H9 (cell line): ENCODE measurements at regions not wholly inside any gene's neighbourhood (a gene's known extent, or its start where the extent isn't known, plus 50 kb on each side); places are given as distances from the start of the nearest gene placed in this dataset.

ENCODE experiments used
- DNase-seq: peaks from one replicate; pipeline ENCODE4 v3.0.0-alpha.2; 2017
- H2AFZ ChIP-seq: one replicate; pipeline ENCODE4 v1.6.1; 2013; ENCODE audit warnings: mild to moderate bottlenecking, low read length, control low read depth, moderate library complexity
- H2AK5ac ChIP-seq: 2 replicates; pipeline ENCODE4 v1.6.1; 2013; ENCODE audit warnings: low read length, control low read depth, mixed read lengths; ENCODE audit not compliant: insufficient read length
- H2BK120ac ChIP-seq: one replicate; pipeline ENCODE4 v1.6.1; 2013; ENCODE audit warnings: low read depth, mild to moderate bottlenecking, low read length, control low read depth, inconsistent platforms; ENCODE audit not compliant: poor library complexity, severe bottlenecking
- H2BK12ac ChIP-seq: 2 replicates; pipeline ENCODE4 v1.6.1; 2013; ENCODE audit warnings: low read length, control low read depth, mixed read lengths, low read depth; ENCODE audit not compliant: insufficient read length
- H2BK15ac ChIP-seq: 2 replicates; pipeline ENCODE4 v1.6.1; 2013; ENCODE audit warnings: low read depth, low read length, control low read depth
- H2BK20ac ChIP-seq: one replicate; pipeline ENCODE4 v1.6.1; 2013; ENCODE audit warnings: low read depth, mild to moderate bottlenecking, low read length, control low read depth, inconsistent platforms; ENCODE audit not compliant: poor library complexity, severe bottlenecking
- H2BK5ac ChIP-seq: 2 replicates; pipeline ENCODE4 v1.6.1; 2013; ENCODE audit warnings: low read length, control low read depth, mixed read lengths; ENCODE audit not compliant: insufficient read length
- H3K14ac ChIP-seq: 2 replicates; pipeline ENCODE4 v1.6.1; 2013; ENCODE audit warnings: low read length, control low read depth; ENCODE audit not compliant: insufficient read depth
- H3K18ac ChIP-seq: 2 replicates; pipeline ENCODE4 v1.6.1; 2013; ENCODE audit warnings: low read depth, mild to moderate bottlenecking, mixed read lengths, low read length, control low read depth; ENCODE audit not compliant: insufficient read length
- H3K23ac ChIP-seq: 2 replicates; pipeline ENCODE4 v1.6.1; 2013; ENCODE audit warnings: low read length, control low read depth, mixed read lengths, low read depth; ENCODE audit not compliant: insufficient read length
- H3K23me2 ChIP-seq: 2 replicates; pipeline ENCODE4 v1.6.1; 2013; ENCODE audit warnings: low read depth, mild to moderate bottlenecking, mixed read lengths, low read length, control low read depth; ENCODE audit not compliant: insufficient read length, poor library complexity, severe bottlenecking
- H3K27ac ChIP-seq: 2 replicates; pipeline ENCODE4 v1.5.1; 2013; ENCODE audit warnings: low read length, control low read depth, mixed read lengths, low read depth; ENCODE audit not compliant: insufficient read length
- H3K27me3 ChIP-seq: 2 replicates; pipeline ENCODE4 v1.6.1; 2013; ENCODE audit warnings: low read length, control low read depth, inconsistent platforms; ENCODE audit not compliant: insufficient read depth
- H3K4ac ChIP-seq: 2 replicates; pipeline ENCODE4 v1.6.1; 2013; ENCODE audit warnings: low read depth, mild to moderate bottlenecking, control low read depth, inconsistent platforms, low read length, moderate library complexity
- H3K4me1 ChIP-seq: 2 replicates; pipeline ENCODE4 v1.6.1; 2013; ENCODE audit warnings: low read length, control low read depth, inconsistent platforms; ENCODE audit not compliant: insufficient read depth
- H3K4me2 ChIP-seq: 2 replicates; pipeline ENCODE4 v1.6.1; 2013; ENCODE audit warnings: low read length, control low read depth, mixed read lengths; ENCODE audit not compliant: insufficient read length, insufficient read depth
- H3K56ac ChIP-seq: 2 replicates; pipeline ENCODE4 v1.6.1; 2013; ENCODE audit warnings: low read depth, mild to moderate bottlenecking, mixed read lengths, low read length, control low read depth; ENCODE audit not compliant: insufficient read length
- H3K79me1 ChIP-seq: 2 replicates; pipeline ENCODE4 v1.6.1; 2013; ENCODE audit warnings: low read depth, mild to moderate bottlenecking, moderate library complexity, low read length, control low read depth, inconsistent platforms; ENCODE audit not compliant: insufficient read depth, poor library complexity, severe bottlenecking
- H3K79me2 ChIP-seq: 2 replicates; pipeline ENCODE4 v1.6.1; 2013; ENCODE audit warnings: low read length, control low read depth, inconsistent platforms; ENCODE audit not compliant: insufficient read depth
- H3K9ac ChIP-seq: 2 replicates; pipeline ENCODE4 v1.6.1; 2013; ENCODE audit warnings: low read length, control low read depth, mixed read lengths; ENCODE audit not compliant: insufficient read length; ENCODE audit errors: extremely low read depth
- H3K9me3 ChIP-seq: one replicate; pipeline ENCODE4 v1.6.1; 2013; ENCODE audit warnings: low read depth, low read length, inconsistent platforms; ENCODE audit not compliant: control insufficient read depth
- H3T11ph ChIP-seq: one replicate; pipeline ENCODE4 v1.6.1; 2013; ENCODE audit warnings: mild to moderate bottlenecking, low read length, control low read depth, inconsistent platforms
- H4K20me1 ChIP-seq: one replicate; pipeline ENCODE4 v1.6.1; 2013; ENCODE audit not compliant: control insufficient read depth, insufficient read length, insufficient read depth
- H4K5ac ChIP-seq: 2 replicates; pipeline ENCODE4 v1.6.1; 2013; ENCODE audit warnings: low read depth, mild to moderate bottlenecking, mixed read lengths, low read length, control low read depth; ENCODE audit not compliant: insufficient read length
- H4K8ac ChIP-seq: replicated peaks from 2 replicates; pipeline ENCODE4 v1.6.1; 2013; ENCODE audit warnings: low read length, control low read depth, mixed read lengths, low read depth; ENCODE audit not compliant: insufficient read length
- H4K91ac ChIP-seq: 2 replicates; pipeline ENCODE4 v1.6.1; 2013; ENCODE audit warnings: low read depth, mild to moderate bottlenecking, moderate library complexity, mixed read lengths, low read length, control low read depth; ENCODE audit not compliant: insufficient read length
- H3K27ac Mint-ChIP-seq, 3 experiments: 2 replicates in 2 of 3; 3 replicates in 1 of 3; pipeline ENCODE4 v1.8.0; 2020 to 2021; ENCODE audit warnings: mixed read lengths in 3 of 3, mild to moderate bottlenecking in 1 of 3, moderate library complexity in 1 of 3
- H3K27me3 Mint-ChIP-seq: 2 replicates; pipeline ENCODE4 v1.8.0; 2021; ENCODE audit warnings: low read depth, mild to moderate bottlenecking, moderate library complexity, mixed read lengths
- H3K36me3 Mint-ChIP-seq, 3 experiments: 2 replicates in 2 of 3; 3 replicates in 1 of 3; pipeline ENCODE4 v1.8.0; 2020 to 2021; ENCODE audit warnings: low read depth in 3 of 3, mixed read lengths in 3 of 3; ENCODE audit not compliant: insufficient read depth in 1 of 3
- H3K4me1 Mint-ChIP-seq, 2 experiments: 2 replicates each; pipeline ENCODE4 v1.8.0; 2020; ENCODE audit warnings: mixed read lengths in 2 of 2
- H3K4me3 Mint-ChIP-seq, 2 experiments: 2 replicates in 1 of 2; 3 replicates in 1 of 2; pipeline ENCODE4 v1.8.0; 2020 to 2021; ENCODE audit warnings: mild to moderate bottlenecking in 2 of 2, mixed read lengths in 2 of 2, moderate library complexity in 1 of 2
- H3K9me3 Mint-ChIP-seq, 2 experiments: 2 replicates in 1 of 2; 3 replicates in 1 of 2; pipeline ENCODE4 v1.8.0; 2020; ENCODE audit warnings: mild to moderate bottlenecking in 2 of 2, mixed read lengths in 2 of 2, moderate library complexity in 1 of 2
- CTCF ChIP-seq: fragments of 200-600 bp; sonication (generic); conservative IDR thresholded peaks from 3 replicates; pipeline ENCODE4 v1.8.0; 2021; ENCODE audit warnings: antibody characterized with exemption, mild to moderate bottlenecking
- WGBS: extraction: QIAGEN DNeasy Blood & Tissue Kit; methylation state at CpG from one replicate; pipeline ENCODE4 v1.1.7; 2013; ENCODE audit warnings: missing lambda C conversion rate, low lambda C conversion rate, mixed read lengths; ENCODE audit not compliant: insufficient read length; ENCODE audit errors: extremely low coverage; 5-methylcytosine and 5-hydroxymethylcytosine counted together

- no peak overlapping the region for H3T11ph ChIP-seq
- H2BK5ac ChIP-seq, result no peak overlapping the region
- no peak overlapping the region for H2AK5ac ChIP-seq
- no peak overlapping the region for H2AFZ ChIP-seq
- H3K79me1 ChIP-seq, result no peaks in the 10 kb centered on the region
- H3K9me3 ChIP-seq, result no peaks in the 10 kb centered on the region
- no peak overlapping the region for H3K56ac ChIP-seq
- DNase-seq, result no peak
- H4K8ac ChIP-seq, result no peak overlapping the region
- no peak overlapping the region for H3K14ac ChIP-seq
- no peak overlapping the region for H3K18ac ChIP-seq
- no peak overlapping the region for H3K4me3 Mint-ChIP-seq
- no peak overlapping the region for H3K23ac ChIP-seq
- TF ChIP-seq CTCF, result no peak
- H3K4me1 Mint-ChIP-seq, result peaks cover 30 to 33% of the 10 kb centered on the region in 2 experiments
- no peaks in the 10 kb centered on the region for H3K36me3 Mint-ChIP-seq
- WGBS, result no CpG with 5 or more reads among the region's 1 CpG
- H2BK15ac ChIP-seq, result no peak overlapping the region
- no peaks in the 10 kb centered on the region for H3K27me3 Mint-ChIP-seq
- no peak overlapping the region for H2BK20ac ChIP-seq
- no peaks in the 10 kb centered on the region for H3K79me2 ChIP-seq
- H3K27me3 ChIP-seq, result no peaks in the 10 kb centered on the region
- no peak overlapping the region for H3K9ac ChIP-seq
- H4K20me1 ChIP-seq, result no peaks in the 10 kb centered on the region
- H4K5ac ChIP-seq, result no peak overlapping the region
- no peaks in the 10 kb centered on the region for H3K23me2 ChIP-seq
- no peak overlapping the region for H3K4me2 ChIP-seq
- no peaks in the 10 kb centered on the region for H3K9me3 Mint-ChIP-seq
- no peaks in the 10 kb centered on the region; the same call in 1 of the 2 replicates for H3K4me1 ChIP-seq
- no peak overlapping the region for H3K27ac ChIP-seq
- no peak overlapping the region for H2BK120ac ChIP-seq
- H3K27ac Mint-ChIP-seq, result no peak overlapping the region
- H3K4ac ChIP-seq, result no peak overlapping the region
- H2BK12ac ChIP-seq, result no peak overlapping the region
- no peak overlapping the region for H4K91ac ChIP-seq
Measured at GRCh38 chr5:74254257-74254656, 386.3 kb downstream of the ENC1 start.
